Glutamatergic neuron (in vitro differentiated cells): ENCODE measurements at regions not wholly inside any gene's neighbourhood (a gene's known extent, or its start where the extent isn't known, plus 50 kb on each side); places are given as distances from the start of the nearest gene placed in this dataset.

Experiments used
- DNase-seq: peaks from one replicate; pipeline ENCODE4 v3.0.0; 2022
- H3K27ac Mint-ChIP-seq: one replicate; pipeline ENCODE4 v1.8.0; 2020; ENCODE audit warnings: mild to moderate bottlenecking, mixed read lengths, inconsistent platforms; ENCODE audit not compliant: unreplicated experiment
- H3K27me3 Mint-ChIP-seq: one replicate; pipeline ENCODE4 v1.8.0; 2020; ENCODE audit warnings: mild to moderate bottlenecking, moderate library complexity, mixed read lengths, inconsistent platforms; ENCODE audit not compliant: unreplicated experiment
- H3K36me3 Mint-ChIP-seq: one replicate; pipeline ENCODE4 v1.8.0; 2020; ENCODE audit warnings: mild to moderate bottlenecking, mixed read lengths, inconsistent platforms; ENCODE audit not compliant: unreplicated experiment
- H3K4me1 Mint-ChIP-seq: one replicate; pipeline ENCODE4 v1.8.0; 2020; ENCODE audit warnings: mild to moderate bottlenecking, low read depth, mixed read lengths, inconsistent platforms; ENCODE audit not compliant: unreplicated experiment
- H3K4me3 Mint-ChIP-seq: one replicate; pipeline ENCODE4 v1.8.0; 2020; ENCODE audit warnings: mild to moderate bottlenecking, mixed read lengths, inconsistent platforms; ENCODE audit not compliant: unreplicated experiment
- H3K9me3 Mint-ChIP-seq: one replicate; pipeline ENCODE4 v1.8.0; 2020; ENCODE audit warnings: mild to moderate bottlenecking, moderate library complexity, mixed read lengths, inconsistent platforms; ENCODE audit not compliant: unreplicated experiment
- TF ChIP-seq, protein P1 (sequence below): fragments of 200-600 bp; sonication (generic); IDR thresholded peaks from one replicate; pipeline ENCODE4 v1.5.0; 2021; ENCODE audit not compliant: partially characterized antibody, unreplicated experiment

DNA sequence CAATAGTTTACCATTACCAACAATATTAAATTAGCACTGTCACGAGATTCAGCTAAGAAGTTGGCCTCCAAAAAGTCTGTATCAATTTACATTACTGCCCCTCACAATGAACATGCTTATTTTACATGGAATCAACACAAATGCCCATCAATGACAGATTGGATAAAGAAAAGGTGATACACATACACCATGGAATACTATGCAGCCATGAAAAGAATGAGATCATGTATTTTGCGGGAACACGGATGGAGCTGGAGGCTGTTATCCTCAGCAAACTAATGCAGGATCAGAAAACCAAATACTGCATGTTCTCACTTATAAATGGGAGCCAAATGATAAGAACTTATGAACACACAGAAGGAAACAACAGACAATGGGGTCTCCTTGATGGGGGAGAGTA, 211.8 kb upstream of the RREB1 start:
- no peak overlapping the region for H3K4me3 Mint-ChIP-seq
- H3K36me3 Mint-ChIP-seq: peaks cover 4% of the 10 kb centered on the region
- no peaks in the 10 kb centered on the region for H3K4me1 Mint-ChIP-seq
- H3K27me3 Mint-ChIP-seq: peaks cover 4% of the 10 kb centered on the region
- no peak for DNase-seq
- TF ChIP-seq, protein P1, sequence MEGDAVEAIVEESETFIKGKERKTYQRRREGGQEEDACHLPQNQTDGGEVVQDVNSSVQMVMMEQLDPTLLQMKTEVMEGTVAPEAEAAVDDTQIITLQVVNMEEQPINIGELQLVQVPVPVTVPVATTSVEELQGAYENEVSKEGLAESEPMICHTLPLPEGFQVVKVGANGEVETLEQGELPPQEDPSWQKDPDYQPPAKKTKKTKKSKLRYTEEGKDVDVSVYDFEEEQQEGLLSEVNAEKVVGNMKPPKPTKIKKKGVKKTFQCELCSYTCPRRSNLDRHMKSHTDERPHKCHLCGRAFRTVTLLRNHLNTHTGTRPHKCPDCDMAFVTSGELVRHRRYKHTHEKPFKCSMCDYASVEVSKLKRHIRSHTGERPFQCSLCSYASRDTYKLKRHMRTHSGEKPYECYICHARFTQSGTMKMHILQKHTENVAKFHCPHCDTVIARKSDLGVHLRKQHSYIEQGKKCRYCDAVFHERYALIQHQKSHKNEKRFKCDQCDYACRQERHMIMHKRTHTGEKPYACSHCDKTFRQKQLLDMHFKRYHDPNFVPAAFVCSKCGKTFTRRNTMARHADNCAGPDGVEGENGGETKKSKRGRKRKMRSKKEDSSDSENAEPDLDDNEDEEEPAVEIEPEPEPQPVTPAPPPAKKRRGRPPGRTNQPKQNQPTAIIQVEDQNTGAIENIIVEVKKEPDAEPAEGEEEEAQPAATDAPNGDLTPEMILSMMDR: no peak
- no peaks in the 10 kb centered on the region for H3K9me3 Mint-ChIP-seq
- no peak overlapping the region for H3K27ac Mint-ChIP-seq

DNA sequence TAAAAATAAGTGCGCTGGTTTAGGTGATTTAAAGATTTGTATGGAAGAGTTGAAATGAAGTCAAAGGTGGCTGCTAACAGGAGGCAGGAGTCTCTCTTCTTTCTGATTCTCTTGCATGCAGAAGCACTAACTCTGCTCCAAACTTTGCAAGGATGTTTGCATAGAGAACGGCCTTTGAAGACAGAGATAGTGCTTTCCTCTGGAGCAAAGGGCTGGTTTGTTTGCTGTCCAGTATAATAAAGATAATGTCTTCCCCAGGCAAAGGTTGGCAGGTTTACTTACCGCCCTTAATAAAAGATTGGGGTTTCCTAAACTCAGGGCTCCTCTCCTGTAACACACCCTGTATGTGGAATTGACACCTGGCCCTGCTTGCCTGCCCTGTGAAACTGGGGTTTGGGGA, 210.6 kb upstream of the RREB1 start:
- peaks cover 4% of the 10 kb centered on the region for H3K36me3 Mint-ChIP-seq
- no peaks in the 10 kb centered on the region for H3K9me3 Mint-ChIP-seq
- peaks cover 2% of the 10 kb centered on the region for H3K4me1 Mint-ChIP-seq
- TF ChIP-seq, protein P1: no peak
- no peak overlapping the region for H3K4me3 Mint-ChIP-seq
- peaks cover 4% of the 10 kb centered on the region for H3K27me3 Mint-ChIP-seq
- DNase-seq: no peak
- no peak overlapping the region for H3K27ac Mint-ChIP-seq

DNA sequence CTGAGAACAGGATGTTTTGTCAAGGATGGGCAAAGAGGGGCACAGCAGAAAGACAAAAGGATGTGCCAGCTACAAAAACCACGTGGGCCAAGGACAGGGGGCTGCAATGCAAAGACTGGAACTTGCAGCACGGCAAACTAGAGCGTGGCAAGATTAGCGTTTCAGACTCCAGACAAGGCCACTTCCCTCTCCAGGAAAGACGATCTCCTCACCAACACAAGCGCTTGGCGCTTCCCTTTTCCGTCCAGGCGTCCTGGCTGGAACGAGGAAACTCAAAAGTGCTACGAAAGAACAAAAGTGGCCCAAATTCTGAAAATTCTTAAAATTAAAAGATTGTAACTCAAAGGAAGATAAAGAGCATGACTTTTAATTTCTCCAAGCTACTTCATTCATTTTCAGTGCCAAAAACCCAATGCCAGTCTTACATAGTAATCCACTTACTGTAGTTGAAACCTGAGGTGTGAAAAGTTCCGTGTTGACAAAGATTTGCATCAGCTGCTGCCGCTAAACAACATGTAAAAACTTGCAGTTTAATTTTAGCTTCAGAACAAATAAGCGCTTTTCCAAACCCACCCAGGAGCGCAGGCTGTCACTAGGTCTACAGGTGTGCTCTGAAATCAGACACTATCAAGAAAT, 207.1 kb upstream of the RREB1 start:
- Mint-ChIP-seq H3K9me3 (no peaks in the 10 kb centered on the region), H3K4me1 (peaks cover 2% of the 10 kb centered on the region), H3K36me3 (peaks cover 4% of the 10 kb centered on the region), H3K27ac (no peak overlapping the region), H3K4me3 (no peak overlapping the region), H3K27me3 (peaks cover 4% of the 10 kb centered on the region)
- TF ChIP-seq, protein P1: no peak
- no peak for DNase-seq

DNA sequence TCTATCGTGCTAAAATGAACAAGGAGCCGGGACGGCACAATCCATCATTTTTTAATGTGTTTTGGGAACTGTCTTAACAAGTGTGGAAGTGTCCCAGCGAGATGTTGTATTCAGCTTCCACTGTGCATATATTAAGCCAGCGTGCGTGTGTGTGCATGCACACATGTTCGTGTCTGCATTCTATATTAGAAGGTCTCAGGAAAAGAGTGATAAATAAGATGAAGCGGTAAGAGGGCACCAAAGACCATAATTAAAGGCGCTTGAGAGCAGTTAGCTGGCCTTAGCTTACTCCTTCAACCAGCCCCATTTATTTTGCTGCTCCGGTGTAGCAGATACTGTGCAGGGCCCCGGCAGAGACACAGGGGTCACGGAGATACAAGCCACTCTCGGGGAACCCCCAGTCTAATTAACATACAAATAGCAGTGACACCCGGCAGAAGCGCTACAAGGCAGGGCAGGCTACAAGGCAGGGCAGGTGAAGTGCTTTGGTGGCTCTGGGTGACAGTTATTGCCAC, 206.5 kb upstream of the RREB1 start:
- Mint-ChIP-seq H3K9me3 (no peaks in the 10 kb centered on the region), H3K27ac (no peak overlapping the region), H3K27me3 (peaks cover 4% of the 10 kb centered on the region), H3K4me3 (no peak overlapping the region), H3K36me3 (no peaks in the 10 kb centered on the region), H3K4me1 (peaks cover 5% of the 10 kb centered on the region)
- TF ChIP-seq, protein P1: no peak
- no peak for DNase-seq

DNA sequence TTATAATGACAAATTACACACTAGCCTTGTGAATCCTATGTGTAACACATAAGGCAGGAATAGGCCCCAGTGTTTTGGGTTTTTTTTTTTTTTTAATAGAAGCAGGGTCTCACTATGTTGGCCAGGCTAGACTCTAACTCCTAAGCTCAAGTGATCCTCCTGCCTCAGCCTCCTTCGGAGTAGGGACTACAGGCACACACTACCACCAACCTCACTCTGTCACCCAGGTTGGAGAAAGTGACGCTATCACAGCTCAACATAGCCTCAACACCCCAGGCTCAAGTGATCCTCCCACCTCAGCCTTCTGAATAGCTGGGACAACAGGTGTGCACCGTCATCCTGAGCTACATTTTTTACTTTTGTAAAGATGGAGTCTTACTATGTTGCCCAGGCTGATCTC, 205.8 kb upstream of the RREB1 start:
- Mint-ChIP-seq H3K36me3 (no peaks in the 10 kb centered on the region), H3K4me1 (peaks cover 10% of the 10 kb centered on the region)
- TF ChIP-seq, protein P1: no peak

More for the DNA sequence above, 205.8 kb upstream of the RREB1 start:
- DNase-seq: no peak
- H3K4me3 Mint-ChIP-seq: no peak overlapping the region
- H3K27ac Mint-ChIP-seq: no peak overlapping the region
- H3K9me3 Mint-ChIP-seq: no peaks in the 10 kb centered on the region
- peaks cover 4% of the 10 kb centered on the region for H3K27me3 Mint-ChIP-seq
